OCI-LY1 (cell line): ENCODE measurements at regions not wholly inside any gene's neighbourhood (a gene's known extent, or its start where the extent isn't known, plus 50 kb on each side); places are given as distances from the start of the nearest gene placed in this dataset.

ENCODE experiments used
- EZH2 ChIP-seq: fragments of 200-600 bp; sonication (generic), shearing (Covaris generic); IDR thresholded peaks from 2 replicates; pipeline ENCODE4 v1.8.0; 2017; ENCODE audit warnings: borderline replicate concordance, mixed run types, mild to moderate bottlenecking, antibody characterized with exemption, low read length, moderate library complexity, mixed read lengths
- TF ChIP-seq, protein P1 (sequence below): fragments of 200-600 bp; sonication (generic), shearing (Covaris generic); IDR thresholded peaks from 2 replicates; pipeline ENCODE4 v1.5.1; 2017; ENCODE audit warnings: mild to moderate bottlenecking, antibody characterized with exemption, low read length, moderate library complexity, mixed read lengths

GRCh38 chr4:143762511-143762910 lies 62.0 kb upstream of the FREM3 start:
- TF ChIP-seq, protein P1, sequence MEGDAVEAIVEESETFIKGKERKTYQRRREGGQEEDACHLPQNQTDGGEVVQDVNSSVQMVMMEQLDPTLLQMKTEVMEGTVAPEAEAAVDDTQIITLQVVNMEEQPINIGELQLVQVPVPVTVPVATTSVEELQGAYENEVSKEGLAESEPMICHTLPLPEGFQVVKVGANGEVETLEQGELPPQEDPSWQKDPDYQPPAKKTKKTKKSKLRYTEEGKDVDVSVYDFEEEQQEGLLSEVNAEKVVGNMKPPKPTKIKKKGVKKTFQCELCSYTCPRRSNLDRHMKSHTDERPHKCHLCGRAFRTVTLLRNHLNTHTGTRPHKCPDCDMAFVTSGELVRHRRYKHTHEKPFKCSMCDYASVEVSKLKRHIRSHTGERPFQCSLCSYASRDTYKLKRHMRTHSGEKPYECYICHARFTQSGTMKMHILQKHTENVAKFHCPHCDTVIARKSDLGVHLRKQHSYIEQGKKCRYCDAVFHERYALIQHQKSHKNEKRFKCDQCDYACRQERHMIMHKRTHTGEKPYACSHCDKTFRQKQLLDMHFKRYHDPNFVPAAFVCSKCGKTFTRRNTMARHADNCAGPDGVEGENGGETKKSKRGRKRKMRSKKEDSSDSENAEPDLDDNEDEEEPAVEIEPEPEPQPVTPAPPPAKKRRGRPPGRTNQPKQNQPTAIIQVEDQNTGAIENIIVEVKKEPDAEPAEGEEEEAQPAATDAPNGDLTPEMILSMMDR, result no peak
- TF ChIP-seq EZH2, result no peak
